H1 (cell line): ENCODE measurements at regions not wholly inside any gene's neighbourhood (a gene's known extent, or its start where the extent isn't known, plus 50 kb on each side); places are given as distances from the start of the nearest gene placed in this dataset.
A peak's percentile ranks its signal among the peaks of the same experiment; 100 is the strongest.

ENCODE experiments used
- CTCF ChIA-PET: fragments of 300-600 bp; sonication (Branson Sonifier 250); formaldehyde crosslinking; loops from one replicate; lab custom pipeline; 2021; ENCODE audit not compliant: partially characterized antibody; lab: Charles Lee
- POLR2A ChIA-PET: fragments of 300-600 bp; sonication (Branson Sonifier 250); formaldehyde crosslinking; loops from one replicate; lab custom pipeline; 2021; ENCODE audit warnings: inconsistent platforms; ENCODE audit not compliant: partially characterized antibody; lab: Charles Lee
- DNase-seq, 2 experiments: peaks; one replicate each; pipeline versions ENCODE4 v3.0.0 to v3.0.0-alpha.2; 2010 to 2022; ENCODE audit warnings: low spot score in 2 of 2, low read depth in 1 of 2, mixed read lengths in 1 of 2
- FAIRE-seq: peaks from 2 replicates; lab custom pipeline; 2011; peaks lifted over from hg19 to GRCh38; lab: Jason Lieb, UNC
- H2AFZ ChIP-seq: 2 replicates; pipeline ENCODE4 v1.8.1; 2012; ENCODE audit warnings: low read length, inconsistent platforms
- H2AK5ac ChIP-seq: 2 replicates; pipeline ENCODE4 v1.6.1; 2013; ENCODE audit warnings: low read depth, low read length
- H2BK120ac ChIP-seq: replicated peaks from 2 replicates; pipeline ENCODE3; 2013; ENCODE audit warnings: low read depth, low read length, inconsistent platforms
- H2BK12ac ChIP-seq: 2 replicates; pipeline ENCODE4 v1.6.1; 2013; ENCODE audit warnings: low read depth, low read length
- H2BK15ac ChIP-seq: 2 replicates; pipeline ENCODE4 v1.6.1; 2013; ENCODE audit warnings: low read length
- H2BK20ac ChIP-seq: 2 replicates; pipeline ENCODE4 v1.6.1; 2013; ENCODE audit warnings: low read length
- H2BK5ac ChIP-seq: 2 replicates; pipeline ENCODE4 v1.6.1; 2013; ENCODE audit warnings: low read depth, low read length
- H3K14ac ChIP-seq: 2 replicates; pipeline ENCODE4 v1.6.1; 2013; ENCODE audit warnings: inconsistent platforms; ENCODE audit not compliant: insufficient read length
- H3K18ac ChIP-seq: 2 replicates; pipeline ENCODE4 v1.6.1; 2013; ENCODE audit warnings: low read length; ENCODE audit errors: extremely low read depth
- H3K23ac ChIP-seq: 2 replicates; pipeline ENCODE4 v1.6.1; 2013; ENCODE audit warnings: inconsistent platforms; ENCODE audit not compliant: insufficient read length
- H3K23me2 ChIP-seq: 2 replicates; pipeline ENCODE4 v1.6.1; 2013; ENCODE audit warnings: low read depth, low read length
- H3K27ac ChIP-seq: 2 replicates; pipeline ENCODE4 v1.6.1; 2011; ENCODE audit warnings: low read depth, low read length, inconsistent platforms
- H3K27me3 ChIP-seq, 4 experiments: replicated peaks in 1 of 4; 1 replicate in 1 of 4; 2 replicates in 3 of 4; pipeline versions ENCODE4 v1.6.1 to v1.8.1; 2011 to 2013; ENCODE audit warnings: low read length in 3 of 4, mild to moderate bottlenecking in 3 of 4, inconsistent platforms in 2 of 4, mixed read lengths in 2 of 4, moderate library complexity in 1 of 4; ENCODE audit not compliant: control insufficient read depth in 3 of 4, insufficient read depth in 3 of 4; ENCODE audit errors: extremely low read depth in 1 of 4
- H3K36me3 ChIP-seq, 4 experiments: 2 replicates each; pipeline versions ENCODE4 v1.6.1 to v1.8.1; 2011 to 2013; ENCODE audit warnings: mild to moderate bottlenecking in 4 of 4, low read length in 3 of 4, moderate library complexity in 2 of 4, control low read depth in 1 of 4, inconsistent platforms in 1 of 4; ENCODE audit not compliant: insufficient read depth in 4 of 4, control insufficient read depth in 2 of 4
- H3K4ac ChIP-seq: replicated peaks from 2 replicates; pipeline ENCODE3; 2013; ENCODE audit warnings: low read length, low read depth, mixed read lengths, inconsistent platforms; ENCODE audit not compliant: insufficient read length
- H3K4me1 ChIP-seq, 4 experiments: replicated peaks in 1 of 4; 1 replicate in 1 of 4; 2 replicates in 3 of 4; pipeline versions ENCODE4 v1.6.1 to v1.8.1; 2011 to 2013; ENCODE audit warnings: low read length in 3 of 4, inconsistent platforms in 2 of 4, mixed read lengths in 1 of 4; ENCODE audit not compliant: insufficient read depth in 4 of 4, control insufficient read depth in 3 of 4
- H3K4me2 ChIP-seq, 2 experiments: 2 replicates each; pipeline versions ENCODE4 v1.6.1 to v1.8.1; 2011 to 2013; ENCODE audit warnings: low read depth in 2 of 2, low read length in 2 of 2, control low read depth in 1 of 2, inconsistent platforms in 1 of 2, mild to moderate bottlenecking in 1 of 2; ENCODE audit not compliant: insufficient read depth in 1 of 2
- H3K4me3 ChIP-seq, 4 experiments: fragments of 200-600, 300-600 bp in 1 of 4; sonication (generic), shearing (Covaris generic), sonication (Bioruptor Twin) in 1 of 4; 2 replicates each; pipeline versions ENCODE4 v1.5.1 to v1.8.1; 2011 to 2016; ENCODE audit warnings: low read length in 4 of 4, low read depth in 3 of 4, control low read depth in 2 of 4, inconsistent platforms in 2 of 4, mild to moderate bottlenecking in 2 of 4, mixed read lengths in 1 of 4, moderate library complexity in 1 of 4; ENCODE audit not compliant: insufficient read depth in 2 of 4; ENCODE audit errors: extremely low read depth in 1 of 4
- H3K56ac ChIP-seq: replicated peaks from 2 replicates; pipeline ENCODE3; 2013; ENCODE audit warnings: low read depth, mild to moderate bottlenecking, mixed read lengths, low read length, inconsistent platforms; ENCODE audit not compliant: insufficient read length
- H3K79me1 ChIP-seq: 2 replicates; pipeline ENCODE4 v1.6.1; 2013; ENCODE audit warnings: low read depth, low read length, control low read depth
- H3K79me2 ChIP-seq, 2 experiments: 2 replicates each; pipeline versions ENCODE4 v1.6.1 to v1.8.1; 2012 to 2013; ENCODE audit warnings: low read length in 2 of 2, mild to moderate bottlenecking in 2 of 2, inconsistent platforms in 1 of 2; ENCODE audit not compliant: insufficient read depth in 2 of 2, control insufficient read depth in 1 of 2
- H3K9ac ChIP-seq, 4 experiments: replicated peaks in 1 of 4; 1 replicate in 1 of 4; 2 replicates in 3 of 4; pipeline versions ENCODE4 v1.6.1 to v1.8.1; 2011 to 2013; ENCODE audit warnings: low read depth in 3 of 4, low read length in 3 of 4, control low read depth in 2 of 4, mild to moderate bottlenecking in 2 of 4, moderate library complexity in 2 of 4, inconsistent platforms in 1 of 4; ENCODE audit errors: extremely low read depth in 1 of 4
- H3K9me3 ChIP-seq, 2 experiments: 2 replicates each; pipeline versions ENCODE4 v1.6.1 to v1.8.1; 2012 to 2013; ENCODE audit warnings: mild to moderate bottlenecking in 2 of 2, moderate library complexity in 2 of 2, control low read depth in 1 of 2, inconsistent platforms in 1 of 2, low read depth in 1 of 2, low read length in 1 of 2, mixed read lengths in 1 of 2; ENCODE audit not compliant: insufficient read depth in 2 of 2
- H4K20me1 ChIP-seq, 2 experiments: replicated peaks in 1 of 2; 2 replicates each; pipeline versions ENCODE3 to v1.8.1; 2011 to 2013; ENCODE audit warnings: inconsistent platforms in 2 of 2, low read length in 2 of 2, mild to moderate bottlenecking in 1 of 2; ENCODE audit not compliant: insufficient read depth in 2 of 2, control insufficient read depth in 1 of 2
- H4K5ac ChIP-seq: 2 replicates; pipeline ENCODE4 v1.6.1; 2013; ENCODE audit warnings: low read length, low read depth, mixed read lengths, inconsistent platforms; ENCODE audit not compliant: insufficient read length
- H4K8ac ChIP-seq: 2 replicates; pipeline ENCODE4 v1.8.0; 2013; ENCODE audit warnings: mild to moderate bottlenecking, moderate library complexity, low read length, inconsistent platforms; ENCODE audit not compliant: insufficient read depth; ENCODE audit errors: extremely low read depth
- H4K91ac ChIP-seq: replicated peaks from 2 replicates; pipeline ENCODE3; 2013; ENCODE audit warnings: low read length, mixed read lengths, inconsistent platforms; ENCODE audit not compliant: insufficient read length
- CEBPB ChIP-seq: IDR thresholded peaks from 2 replicates; pipeline ENCODE4 v1.6.1; 2012; ENCODE audit warnings: low read depth, low read length
- CTBP2 ChIP-seq: IDR thresholded peaks from 2 replicates; pipeline ENCODE4 v1.7.0; 2011; ENCODE audit warnings: borderline replicate concordance, mild to moderate bottlenecking, moderate library complexity, mixed read lengths, low read length; ENCODE audit not compliant: insufficient read depth, insufficient read length
- EGR1 ChIP-seq: IDR thresholded peaks from 2 replicates; pipeline ENCODE4 v1.6.1; 2011; ENCODE audit warnings: low read depth, low read length, borderline replicate concordance
- EZH2 ChIP-seq: fragments of 200-600 bp; sonication (generic); IDR thresholded peaks from 2 replicates; pipeline ENCODE4 v1.7.1; 2012; ENCODE audit warnings: low read depth, mild to moderate bottlenecking, moderate library complexity, low read length, inconsistent platforms; ENCODE audit not compliant: severe bottlenecking
- HDAC6 ChIP-seq: IDR thresholded peaks from one replicate; pipeline ENCODE4 v1.7.1; 2012; ENCODE audit warnings: low read depth, mild to moderate bottlenecking, inconsistent platforms, low read length, moderate library complexity
- PHF8 ChIP-seq: fragments of 200-600 bp; sonication (generic); conservative IDR thresholded peaks from 2 replicates; pipeline ENCODE4 v1.7.1; 2012; ENCODE audit warnings: low read depth, mild to moderate bottlenecking, inconsistent platforms, low read length, moderate library complexity
- POLR2AphosphoS5 ChIP-seq: IDR thresholded peaks from 2 replicates; pipeline ENCODE4 v1.6.1; 2011; ENCODE audit warnings: low read depth, low read length
- RBBP5 ChIP-seq: IDR thresholded peaks from 2 replicates; pipeline ENCODE4 v1.7.1; 2012; ENCODE audit warnings: low read depth, mild to moderate bottlenecking, inconsistent platforms, low read length, moderate library complexity, borderline replicate concordance
- SIN3A ChIP-seq, 2 experiments: IDR thresholded peaks in 1 of 2; conservative IDR thresholded peaks in 1 of 2; 2 replicates each; pipeline ENCODE4 v1.6.1; 2011 to 2012; ENCODE audit warnings: low read length in 2 of 2, improper control_type of control experiment in 1 of 2, low read depth in 1 of 2, mild to moderate bottlenecking in 1 of 2
- SIRT6 ChIP-seq: IDR thresholded peaks from one replicate; pipeline ENCODE4 v1.7.1; 2012; ENCODE audit warnings: low read length, inconsistent platforms
- SP1 ChIP-seq: IDR thresholded peaks from 2 replicates; pipeline ENCODE4 v1.6.1; 2011; ENCODE audit warnings: low read depth, low read length
- SP4 ChIP-seq: IDR thresholded peaks from 2 replicates; pipeline ENCODE4 v1.6.1; 2012; ENCODE audit warnings: low read length, inconsistent platforms
- TCF12 ChIP-seq: IDR thresholded peaks from 2 replicates; pipeline ENCODE4 v1.6.1; 2011; ENCODE audit warnings: low read depth, mild to moderate bottlenecking, low read length
- YY1 ChIP-seq: IDR thresholded peaks from 2 replicates; pipeline ENCODE4 v1.6.1; 2011; ENCODE audit warnings: low read depth, mild to moderate bottlenecking, low read length
- ZNF274 ChIP-seq: IDR thresholded peaks from 2 replicates; pipeline ENCODE4 v1.7.0; 2012; ENCODE audit warnings: low read length, borderline replicate concordance; ENCODE audit errors: extremely low read depth
- WGBS, 2 experiments: shearing (Covaris generic) in 1 of 2; methylation state at CpG; one replicate each; pipeline versions ENCODE4 v1.1.6 to v1.1.7; 2013 to 2015; ENCODE audit warnings: low lambda C conversion rate in 2 of 2, mixed read lengths in 2 of 2, inconsistent platforms in 1 of 2, low coverage in 1 of 2, missing lambda C conversion rate in 1 of 2; ENCODE audit not compliant: insufficient replicate concordance in 2 of 2, insufficient coverage in 1 of 2, insufficient read length in 1 of 2; ENCODE audit errors: extremely low coverage in 1 of 2, missing lambda C conversion rate in 1 of 2; 5-methylcytosine and 5-hydroxymethylcytosine counted together

- Histone ChIP-seq H4K5ac (no peak overlapping the region), H3K4ac (no peak overlapping the region), H4K20me1 (no peaks in the 10 kb centered on the region), H3K27me3 (no peaks in the 10 kb centered on the region), H2AK5ac (no peak overlapping the region), H3K27ac (no peak overlapping the region), H3K56ac (no peak overlapping the region), H4K91ac (no peak overlapping the region), H2AFZ (0 out of 2 replicates have a peak overlapping the region, but pooled peaks have one; percentile 44), H2BK5ac (no peak overlapping the region), H3K23me2 (no peaks in the 10 kb centered on the region), H2BK12ac (no peak overlapping the region), H2BK20ac (no peak overlapping the region), H3K36me3 (no peaks in the 10 kb centered on the region), H4K8ac (no peak overlapping the region), H3K23ac (no peak overlapping the region), H2BK120ac (no peak overlapping the region), H2BK15ac (no peak overlapping the region), H3K4me3 (no peak overlapping the region), H3K79me2 (no peaks in the 10 kb centered on the region), H3K79me1 (no peaks in the 10 kb centered on the region), H3K9ac (peak overlapping the region in 1 of 4 experiments; percentile 10; a peak in 1 of 7 replicates), H3K4me1 (no peaks in the 10 kb centered on the region), H3K4me2 (no peak overlapping the region), H3K18ac (no peak overlapping the region), H3K9me3 (no peaks in the 10 kb centered on the region), H3K14ac (no peak overlapping the region)
- DNase-seq (no peak), FAIRE-seq (no peak)
- ChIA-PET POLR2A (no interaction called here), CTCF (interaction anchor here (0.8 to 2.1 kb wide), 4 partner anchors 8 to 308 kb away, joined by 3 to 7 read pairs (median 4); no protein-coding TSS in a partner anchor)
- 86% methylated on average over 14 of the region's 14 CpGs; no CpG with 5 or more reads in 1 of the 2 experiments for WGBS, 2 experiments
- TF ChIP-seq SP1 (no peak), SIRT6 (no peak), RBBP5 (no peak), SIN3A (conservative IDR thresholded peaks at IDR 0.05 in 1 of 2, IDR thresholded peaks at IDR 0.05 in 1 of 2; ENCODE audit: low read depth in 1 of 2, low read length in 2 of 2) (no peak), CTBP2 (no peak), ZNF274 (no peak), EGR1 (no peak), YY1 (no peak), POLR2AphosphoS5 (no peak), CEBPB (no peak), TCF12 (no peak), SP4 (no peak), HDAC6 (no peak), PHF8 (no peak), EZH2 (no peak)
Observed at GRCh38 chr11:128324531-128325141, 262.7 kb downstream of the ETS1 start.
